Keratinocyte (primary cell): ENCODE measurements at regions not wholly inside any gene's neighbourhood (a gene's known extent, or its start where the extent isn't known, plus 50 kb on each side); places are given as distances from the start of the nearest gene placed in this dataset.

Experiments used
- EZH2 ChIP-seq: IDR thresholded peaks from one replicate; pipeline ENCODE4 v1.6.1; 2012; ENCODE audit warnings: inconsistent platforms, mild to moderate bottlenecking, low read length, moderate library complexity
- TF ChIP-seq, protein P1 (sequence below), 3 experiments: IDR thresholded peaks in 1 of 3; conservative IDR thresholded peaks in 1 of 3; optimal IDR thresholded peaks in 1 of 3; 2 replicates in 2 of 3; 3 replicates in 1 of 3; pipeline versions ENCODE3 to v1.5.1; 2011; ENCODE audit warnings: low read length in 3 of 3, mild to moderate bottlenecking in 3 of 3, moderate library complexity in 2 of 3, control low read depth in 1 of 3, inconsistent platforms in 1 of 3; ENCODE audit not compliant: insufficient read depth in 2 of 3; ENCODE audit errors: extremely low read depth in 1 of 3

DNA sequence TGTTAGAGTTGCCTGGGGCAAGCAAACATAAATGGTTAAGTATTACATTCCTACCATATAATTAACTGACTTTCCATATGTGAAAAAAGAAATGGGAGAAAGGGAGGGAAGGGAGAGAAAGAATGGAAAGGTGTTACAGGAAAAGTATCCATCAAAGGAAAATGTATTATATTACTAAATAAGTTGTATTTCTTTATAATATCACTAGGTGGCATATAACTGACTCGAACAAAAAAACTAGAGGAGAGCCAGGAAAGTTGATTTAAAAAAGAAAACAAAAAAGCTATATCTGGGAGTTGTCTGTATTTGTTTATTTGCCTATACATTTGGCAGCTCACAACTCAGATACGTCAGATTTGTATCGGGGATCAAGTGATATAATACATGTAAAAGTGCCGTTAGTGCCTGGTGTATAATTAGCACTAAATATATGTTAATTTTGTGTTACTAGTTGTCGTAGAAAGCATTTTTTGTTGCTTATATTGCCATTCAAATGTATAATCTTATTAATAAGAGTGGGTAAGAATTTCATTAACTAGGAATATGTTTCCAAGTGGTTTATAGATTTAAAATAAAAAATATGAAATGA, 59.6 kb upstream of the ADAMTS19 start:
- TF ChIP-seq, protein P1, sequence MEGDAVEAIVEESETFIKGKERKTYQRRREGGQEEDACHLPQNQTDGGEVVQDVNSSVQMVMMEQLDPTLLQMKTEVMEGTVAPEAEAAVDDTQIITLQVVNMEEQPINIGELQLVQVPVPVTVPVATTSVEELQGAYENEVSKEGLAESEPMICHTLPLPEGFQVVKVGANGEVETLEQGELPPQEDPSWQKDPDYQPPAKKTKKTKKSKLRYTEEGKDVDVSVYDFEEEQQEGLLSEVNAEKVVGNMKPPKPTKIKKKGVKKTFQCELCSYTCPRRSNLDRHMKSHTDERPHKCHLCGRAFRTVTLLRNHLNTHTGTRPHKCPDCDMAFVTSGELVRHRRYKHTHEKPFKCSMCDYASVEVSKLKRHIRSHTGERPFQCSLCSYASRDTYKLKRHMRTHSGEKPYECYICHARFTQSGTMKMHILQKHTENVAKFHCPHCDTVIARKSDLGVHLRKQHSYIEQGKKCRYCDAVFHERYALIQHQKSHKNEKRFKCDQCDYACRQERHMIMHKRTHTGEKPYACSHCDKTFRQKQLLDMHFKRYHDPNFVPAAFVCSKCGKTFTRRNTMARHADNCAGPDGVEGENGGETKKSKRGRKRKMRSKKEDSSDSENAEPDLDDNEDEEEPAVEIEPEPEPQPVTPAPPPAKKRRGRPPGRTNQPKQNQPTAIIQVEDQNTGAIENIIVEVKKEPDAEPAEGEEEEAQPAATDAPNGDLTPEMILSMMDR (optimal IDR thresholded peaks at IDR 0.05 in 1 of 3, IDR thresholded peaks at IDR 0.05 in 1 of 3, conservative IDR thresholded peaks at IDR 0.05 in 1 of 3; ENCODE audit: extremely low read depth in 1 of 3, insufficient read depth in 2 of 3, low read length in 3 of 3) = no peak
- TF ChIP-seq EZH2 = no peak
